HEK293 (cell line): ENCODE measurements at regions not wholly inside any gene's neighbourhood (a gene's known extent, or its start where the extent isn't known, plus 50 kb on each side); places are given as distances from the start of the nearest gene placed in this dataset.

Experiments used
- CTCF ChIP-seq: fragments of 450-650 bp; formaldehyde crosslinking; IDR thresholded peaks from 2 replicates; pipeline ENCODE4 v1.5.1; 2016; ENCODE audit warnings: missing biosample characterization, missing genetic modification characterization
- REST ChIP-seq: fragments of 450-650 bp; formaldehyde crosslinking; IDR thresholded peaks from 2 replicates; pipeline ENCODE4 v1.5.1; 2016; ENCODE audit warnings: missing biosample characterization, missing genetic modification characterization

GRCh38 chr15:62275831-62276230, 110.7 kb upstream of the C2CD4B start:
- TF ChIP-seq CTCF = no peak
- TF ChIP-seq REST (tag by site-specific recombination) = no peak
